Lower leg skin (tissue), 3 donors: ENCODE measurements at regions not wholly inside any gene's neighbourhood (a gene's known extent, or its start where the extent isn't known, plus 50 kb on each side); places are given as distances from the start of the nearest gene placed in this dataset.

Source experiments
- CTCF ChIP-seq, 3 donors: fragments of 450-650 bp; IDR thresholded peaks; one replicate each; pipeline ENCODE4 v1.5.1; 2016; ENCODE audit warnings: antibody characterized with exemption in 3 of 3, mild to moderate bottlenecking in 3 of 3, moderate library complexity in 2 of 3
- POLR2A ChIP-seq, 2 donors: fragments of 450-650 bp; IDR thresholded peaks; one replicate each; pipeline ENCODE4 v1.6.1; 2016 to 2017; ENCODE audit warnings: antibody characterized with exemption in 2 of 2, mild to moderate bottlenecking in 1 of 2, moderate library complexity in 1 of 2

GRCh38 chr15:96160800-96161199 is 169.7 kb upstream of the NR2F2 start:
- TF ChIP-seq POLR2A (IDR thresholded peaks at IDR 0.05) (no peak), CTCF (IDR thresholded peaks at IDR 0.05) (no peak)
